A549 (cell line): ENCODE measurements at regions not wholly inside any gene's neighbourhood (a gene's known extent, or its start where the extent isn't known, plus 50 kb on each side); places are given as distances from the start of the nearest gene placed in this dataset.

Experiments
- BHLHE40 ChIP-seq: IDR thresholded peaks from 2 replicates; pipeline ENCODE4 v1.6.1; 2012; ENCODE audit warnings: low read depth, low read length, inconsistent platforms
- EHMT2 ChIP-seq: fragments of 200-600 bp; sonication (generic); IDR thresholded peaks from 2 replicates; pipeline ENCODE4 v1.6.1; 2016; ENCODE audit warnings: antibody characterized with exemption, low read depth, mild to moderate bottlenecking, moderate library complexity
- ESRRA ChIP-seq: fragments of 150-350 bp; IDR thresholded peaks from 2 replicates; pipeline ENCODE4 v1.6.1; 2014; ENCODE audit warnings: mild to moderate bottlenecking, low read length, borderline replicate concordance
- JUNB ChIP-seq: fragments of >200 bp; sonication (Bioruptor Twin); formaldehyde crosslinking; IDR thresholded peaks from 2 replicates; pipeline ENCODE4 v1.6.1; 2016
- KDM5A ChIP-seq: fragments of 200-600 bp; sonication (generic); IDR thresholded peaks from 2 replicates; pipeline ENCODE4 v1.6.1; 2016; ENCODE audit warnings: antibody characterized with exemption, mild to moderate bottlenecking
- MAFK ChIP-seq: fragments of 450-650 bp; IDR thresholded peaks from 2 replicates; pipeline ENCODE4 v1.6.1; 2014; ENCODE audit not compliant: partially characterized antibody
- NPAS2 ChIP-seq: fragments of 250-450 bp; sonication (Bioruptor Pico); IDR thresholded peaks from 2 replicates; pipeline ENCODE4 v1.8.0; 2022; ENCODE audit warnings: mild to moderate bottlenecking, moderate library complexity, borderline replicate concordance
- POLR2A ChIP-seq: IDR thresholded peaks from 2 replicates; pipeline ENCODE4 v1.6.1; 2012; ENCODE audit warnings: mild to moderate bottlenecking, low read length
- POLR2AphosphoS2 ChIP-seq: conservative IDR thresholded peaks from 2 replicates; pipeline ENCODE4 v1.6.1; 2012; ENCODE audit warnings: low read length, improper control_type of control experiment, inconsistent platforms
- RAD21 ChIP-seq, 2 experiments: fragments of >200 bp in 1 of 2; sonication (Bioruptor Twin) in 1 of 2; formaldehyde crosslinking in 1 of 2; IDR thresholded peaks in 1 of 2; conservative IDR thresholded peaks in 1 of 2; 2 replicates in 1 of 2; 3 replicates in 1 of 2; pipeline ENCODE4 v1.6.1; 2012 to 2018; ENCODE audit warnings: inconsistent platforms in 1 of 2
- RCOR1 ChIP-seq: fragments of 150-350 bp; IDR thresholded peaks from 2 replicates; pipeline ENCODE4 v1.6.1; 2014; ENCODE audit warnings: antibody characterized with exemption, low read length, low read depth
- ZFP36 ChIP-seq: fragments of 450-650 bp; IDR thresholded peaks from 2 replicates; pipeline ENCODE4 v1.6.1; 2014; ENCODE audit warnings: borderline replicate concordance; ENCODE audit not compliant: partially characterized antibody
- TF ChIP-seq, protein P1 (sequence below): fragments of >200 bp; sonication (Bioruptor Twin); formaldehyde crosslinking; IDR thresholded peaks from 3 replicates; pipeline ENCODE4 v1.5.1; 2016
- TF ChIP-seq, protein P2 (sequence below): fragments of 200-600 bp; sonication (generic); IDR thresholded peaks from 2 replicates; pipeline ENCODE4 v1.6.1; 2016; ENCODE audit warnings: antibody characterized with exemption, mild to moderate bottlenecking, moderate library complexity

DNA sequence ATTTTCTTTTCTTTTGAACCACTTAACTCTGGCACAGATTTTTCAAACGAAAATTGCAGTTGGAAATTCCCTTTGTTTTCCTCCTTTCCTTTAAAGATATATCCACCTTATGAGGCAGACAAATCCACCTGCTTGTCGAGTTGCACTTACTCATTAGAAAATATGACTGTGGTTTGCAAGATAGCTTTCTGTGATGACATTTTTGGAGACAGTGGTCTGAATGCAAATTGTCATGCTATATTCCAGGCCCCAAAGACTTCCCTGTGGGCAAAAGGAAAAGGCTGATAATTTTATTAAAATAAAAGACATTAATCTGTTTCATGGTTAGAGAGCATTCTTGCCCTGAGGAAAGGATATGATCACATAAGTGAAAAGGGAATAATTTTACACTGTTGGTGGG lies 120.6 kb downstream of the TNFSF18 start:
- TF ChIP-seq, protein P1, sequence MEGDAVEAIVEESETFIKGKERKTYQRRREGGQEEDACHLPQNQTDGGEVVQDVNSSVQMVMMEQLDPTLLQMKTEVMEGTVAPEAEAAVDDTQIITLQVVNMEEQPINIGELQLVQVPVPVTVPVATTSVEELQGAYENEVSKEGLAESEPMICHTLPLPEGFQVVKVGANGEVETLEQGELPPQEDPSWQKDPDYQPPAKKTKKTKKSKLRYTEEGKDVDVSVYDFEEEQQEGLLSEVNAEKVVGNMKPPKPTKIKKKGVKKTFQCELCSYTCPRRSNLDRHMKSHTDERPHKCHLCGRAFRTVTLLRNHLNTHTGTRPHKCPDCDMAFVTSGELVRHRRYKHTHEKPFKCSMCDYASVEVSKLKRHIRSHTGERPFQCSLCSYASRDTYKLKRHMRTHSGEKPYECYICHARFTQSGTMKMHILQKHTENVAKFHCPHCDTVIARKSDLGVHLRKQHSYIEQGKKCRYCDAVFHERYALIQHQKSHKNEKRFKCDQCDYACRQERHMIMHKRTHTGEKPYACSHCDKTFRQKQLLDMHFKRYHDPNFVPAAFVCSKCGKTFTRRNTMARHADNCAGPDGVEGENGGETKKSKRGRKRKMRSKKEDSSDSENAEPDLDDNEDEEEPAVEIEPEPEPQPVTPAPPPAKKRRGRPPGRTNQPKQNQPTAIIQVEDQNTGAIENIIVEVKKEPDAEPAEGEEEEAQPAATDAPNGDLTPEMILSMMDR = no peak
- TF ChIP-seq, protein P2, sequence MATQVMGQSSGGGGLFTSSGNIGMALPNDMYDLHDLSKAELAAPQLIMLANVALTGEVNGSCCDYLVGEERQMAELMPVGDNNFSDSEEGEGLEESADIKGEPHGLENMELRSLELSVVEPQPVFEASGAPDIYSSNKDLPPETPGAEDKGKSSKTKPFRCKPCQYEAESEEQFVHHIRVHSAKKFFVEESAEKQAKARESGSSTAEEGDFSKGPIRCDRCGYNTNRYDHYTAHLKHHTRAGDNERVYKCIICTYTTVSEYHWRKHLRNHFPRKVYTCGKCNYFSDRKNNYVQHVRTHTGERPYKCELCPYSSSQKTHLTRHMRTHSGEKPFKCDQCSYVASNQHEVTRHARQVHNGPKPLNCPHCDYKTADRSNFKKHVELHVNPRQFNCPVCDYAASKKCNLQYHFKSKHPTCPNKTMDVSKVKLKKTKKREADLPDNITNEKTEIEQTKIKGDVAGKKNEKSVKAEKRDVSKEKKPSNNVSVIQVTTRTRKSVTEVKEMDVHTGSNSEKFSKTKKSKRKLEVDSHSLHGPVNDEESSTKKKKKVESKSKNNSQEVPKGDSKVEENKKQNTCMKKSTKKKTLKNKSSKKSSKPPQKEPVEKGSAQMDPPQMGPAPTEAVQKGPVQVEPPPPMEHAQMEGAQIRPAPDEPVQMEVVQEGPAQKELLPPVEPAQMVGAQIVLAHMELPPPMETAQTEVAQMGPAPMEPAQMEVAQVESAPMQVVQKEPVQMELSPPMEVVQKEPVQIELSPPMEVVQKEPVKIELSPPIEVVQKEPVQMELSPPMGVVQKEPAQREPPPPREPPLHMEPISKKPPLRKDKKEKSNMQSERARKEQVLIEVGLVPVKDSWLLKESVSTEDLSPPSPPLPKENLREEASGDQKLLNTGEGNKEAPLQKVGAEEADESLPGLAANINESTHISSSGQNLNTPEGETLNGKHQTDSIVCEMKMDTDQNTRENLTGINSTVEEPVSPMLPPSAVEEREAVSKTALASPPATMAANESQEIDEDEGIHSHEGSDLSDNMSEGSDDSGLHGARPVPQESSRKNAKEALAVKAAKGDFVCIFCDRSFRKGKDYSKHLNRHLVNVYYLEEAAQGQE = no peak
- TF ChIP-seq KDM5A (no peak), MAFK (no peak), EHMT2 (no peak), RCOR1 (no peak), POLR2A (no peak), BHLHE40 (no peak), JUNB (no peak), RAD21 (conservative IDR thresholded peaks at IDR 0.05 in 1 of 2, IDR thresholded peaks at IDR 0.05 in 1 of 2) (no peak), POLR2AphosphoS2 (no peak), ZFP36 (no peak), NPAS2 (CRISPR knock-in tag) (no peak), ESRRA (no peak)
